SK-N-SH (cell line): ENCODE measurements at regions not wholly inside any gene's neighbourhood (a gene's known extent, or its start where the extent isn't known, plus 50 kb on each side); places are given as distances from the start of the nearest gene placed in this dataset.

Experiments
- EP300 ChIP-seq, 2 experiments: IDR thresholded peaks; 2 replicates each; pipeline versions ENCODE4 v1.4.0 to v1.6.1; 2012; ENCODE audit warnings: borderline replicate concordance in 1 of 2, low read depth in 1 of 2, low read length in 1 of 2
- EZH2phosphoT487 ChIP-seq: fragments of 200-600 bp; sonication (generic); IDR thresholded peaks from 2 replicates; pipeline ENCODE4 v1.6.1; 2017; ENCODE audit warnings: low read depth, mixed run types, mild to moderate bottlenecking, antibody characterized with exemption, moderate library complexity, borderline replicate concordance
- FOXM1 ChIP-seq: IDR thresholded peaks from 2 replicates; pipeline ENCODE4 v1.4.0; 2012; ENCODE audit warnings: low read depth, mild to moderate bottlenecking
- GABPA ChIP-seq: IDR thresholded peaks from 2 replicates; pipeline ENCODE4 v1.4.0; 2012; ENCODE audit warnings: low read depth, mild to moderate bottlenecking
- MEF2A ChIP-seq: IDR thresholded peaks from 2 replicates; pipeline ENCODE4 v1.4.0; 2012; ENCODE audit warnings: low read depth, borderline replicate concordance
- NFIC ChIP-seq: IDR thresholded peaks from 2 replicates; pipeline ENCODE4 v1.4.0; 2012; ENCODE audit warnings: borderline replicate concordance
- POLR2AphosphoS5 ChIP-seq: IDR thresholded peaks from 2 replicates; pipeline ENCODE4 v1.6.1; 2012; ENCODE audit warnings: low read depth, low read length
- SIN3A ChIP-seq: IDR thresholded peaks from 2 replicates; pipeline ENCODE4 v1.6.1; 2012; ENCODE audit warnings: low read depth, mild to moderate bottlenecking, low read length, moderate library complexity, borderline replicate concordance
- TF ChIP-seq, protein P1 (sequence below): fragments of 200-600 bp; sonication (generic); IDR thresholded peaks from 2 replicates; pipeline ENCODE4 v1.6.1; 2017; ENCODE audit warnings: antibody characterized with exemption, mild to moderate bottlenecking, moderate library complexity
- TF ChIP-seq, protein P2 (sequence below): IDR thresholded peaks from 2 replicates; pipeline ENCODE4 v1.6.1; 2012; ENCODE audit warnings: mild to moderate bottlenecking, low read depth, low read length, moderate library complexity
- TF ChIP-seq, protein P3 (sequence below): fragments of 150-350 bp; IDR thresholded peaks from 2 replicates; pipeline ENCODE4 v1.6.1; 2017; ENCODE audit warnings: antibody characterized with exemption, low read length, low read depth, borderline replicate concordance
- TF ChIP-seq, protein P4 (sequence below): IDR thresholded peaks from 2 replicates; pipeline ENCODE4 v1.4.0; 2012; ENCODE audit warnings: low read depth
- TF ChIP-seq, protein P5 (sequence below): IDR thresholded peaks from 2 replicates; pipeline ENCODE4 v1.4.0; 2012; ENCODE audit warnings: low read depth, borderline replicate concordance
- TF ChIP-seq, protein P6 (sequence below): IDR thresholded peaks from 2 replicates; pipeline ENCODE4 v1.4.0; 2012; ENCODE audit warnings: low read depth, borderline replicate concordance

DNA sequence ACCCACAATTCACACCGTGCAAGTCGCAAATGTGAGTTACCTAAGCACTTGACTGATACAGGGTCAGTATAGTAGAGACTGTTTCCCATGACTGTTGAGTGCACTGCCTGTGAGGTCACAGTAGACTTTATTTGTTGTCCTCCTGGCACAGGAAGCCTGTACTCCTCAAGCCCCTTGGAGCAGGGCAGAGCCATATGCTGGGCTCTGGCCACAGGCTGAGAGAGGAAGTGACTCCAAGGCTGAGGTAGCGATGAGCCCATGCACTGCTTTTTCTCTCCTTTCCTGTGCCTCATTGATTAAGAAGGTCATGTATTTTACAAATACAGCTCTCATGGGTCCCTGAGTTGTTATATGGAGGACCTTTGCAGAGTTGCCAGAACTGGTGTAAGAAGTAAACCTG is 287.7 kb downstream of the SRBD1 start:
- TF ChIP-seq MEF2A (no peak), POLR2AphosphoS5 (no peak), FOXM1 (no peak), EP300 (IDR thresholded peaks at IDR 0.05; ENCODE audit: borderline replicate concordance in 1 of 2, low read depth in 1 of 2, low read length in 1 of 2) (no peak), SIN3A (no peak), NFIC (no peak), EZH2phosphoT487 (no peak), GABPA (no peak)
- TF ChIP-seq, protein P1, sequence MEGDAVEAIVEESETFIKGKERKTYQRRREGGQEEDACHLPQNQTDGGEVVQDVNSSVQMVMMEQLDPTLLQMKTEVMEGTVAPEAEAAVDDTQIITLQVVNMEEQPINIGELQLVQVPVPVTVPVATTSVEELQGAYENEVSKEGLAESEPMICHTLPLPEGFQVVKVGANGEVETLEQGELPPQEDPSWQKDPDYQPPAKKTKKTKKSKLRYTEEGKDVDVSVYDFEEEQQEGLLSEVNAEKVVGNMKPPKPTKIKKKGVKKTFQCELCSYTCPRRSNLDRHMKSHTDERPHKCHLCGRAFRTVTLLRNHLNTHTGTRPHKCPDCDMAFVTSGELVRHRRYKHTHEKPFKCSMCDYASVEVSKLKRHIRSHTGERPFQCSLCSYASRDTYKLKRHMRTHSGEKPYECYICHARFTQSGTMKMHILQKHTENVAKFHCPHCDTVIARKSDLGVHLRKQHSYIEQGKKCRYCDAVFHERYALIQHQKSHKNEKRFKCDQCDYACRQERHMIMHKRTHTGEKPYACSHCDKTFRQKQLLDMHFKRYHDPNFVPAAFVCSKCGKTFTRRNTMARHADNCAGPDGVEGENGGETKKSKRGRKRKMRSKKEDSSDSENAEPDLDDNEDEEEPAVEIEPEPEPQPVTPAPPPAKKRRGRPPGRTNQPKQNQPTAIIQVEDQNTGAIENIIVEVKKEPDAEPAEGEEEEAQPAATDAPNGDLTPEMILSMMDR: no peak
- TF ChIP-seq, protein P2, sequence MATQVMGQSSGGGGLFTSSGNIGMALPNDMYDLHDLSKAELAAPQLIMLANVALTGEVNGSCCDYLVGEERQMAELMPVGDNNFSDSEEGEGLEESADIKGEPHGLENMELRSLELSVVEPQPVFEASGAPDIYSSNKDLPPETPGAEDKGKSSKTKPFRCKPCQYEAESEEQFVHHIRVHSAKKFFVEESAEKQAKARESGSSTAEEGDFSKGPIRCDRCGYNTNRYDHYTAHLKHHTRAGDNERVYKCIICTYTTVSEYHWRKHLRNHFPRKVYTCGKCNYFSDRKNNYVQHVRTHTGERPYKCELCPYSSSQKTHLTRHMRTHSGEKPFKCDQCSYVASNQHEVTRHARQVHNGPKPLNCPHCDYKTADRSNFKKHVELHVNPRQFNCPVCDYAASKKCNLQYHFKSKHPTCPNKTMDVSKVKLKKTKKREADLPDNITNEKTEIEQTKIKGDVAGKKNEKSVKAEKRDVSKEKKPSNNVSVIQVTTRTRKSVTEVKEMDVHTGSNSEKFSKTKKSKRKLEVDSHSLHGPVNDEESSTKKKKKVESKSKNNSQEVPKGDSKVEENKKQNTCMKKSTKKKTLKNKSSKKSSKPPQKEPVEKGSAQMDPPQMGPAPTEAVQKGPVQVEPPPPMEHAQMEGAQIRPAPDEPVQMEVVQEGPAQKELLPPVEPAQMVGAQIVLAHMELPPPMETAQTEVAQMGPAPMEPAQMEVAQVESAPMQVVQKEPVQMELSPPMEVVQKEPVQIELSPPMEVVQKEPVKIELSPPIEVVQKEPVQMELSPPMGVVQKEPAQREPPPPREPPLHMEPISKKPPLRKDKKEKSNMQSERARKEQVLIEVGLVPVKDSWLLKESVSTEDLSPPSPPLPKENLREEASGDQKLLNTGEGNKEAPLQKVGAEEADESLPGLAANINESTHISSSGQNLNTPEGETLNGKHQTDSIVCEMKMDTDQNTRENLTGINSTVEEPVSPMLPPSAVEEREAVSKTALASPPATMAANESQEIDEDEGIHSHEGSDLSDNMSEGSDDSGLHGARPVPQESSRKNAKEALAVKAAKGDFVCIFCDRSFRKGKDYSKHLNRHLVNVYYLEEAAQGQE: no peak
- TF ChIP-seq, protein P3, sequence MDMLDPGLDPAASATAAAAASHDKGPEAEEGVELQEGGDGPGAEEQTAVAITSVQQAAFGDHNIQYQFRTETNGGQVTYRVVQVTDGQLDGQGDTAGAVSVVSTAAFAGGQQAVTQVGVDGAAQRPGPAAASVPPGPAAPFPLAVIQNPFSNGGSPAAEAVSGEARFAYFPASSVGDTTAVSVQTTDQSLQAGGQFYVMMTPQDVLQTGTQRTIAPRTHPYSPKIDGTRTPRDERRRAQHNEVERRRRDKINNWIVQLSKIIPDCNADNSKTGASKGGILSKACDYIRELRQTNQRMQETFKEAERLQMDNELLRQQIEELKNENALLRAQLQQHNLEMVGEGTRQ: no peak
- TF ChIP-seq, protein P4, sequence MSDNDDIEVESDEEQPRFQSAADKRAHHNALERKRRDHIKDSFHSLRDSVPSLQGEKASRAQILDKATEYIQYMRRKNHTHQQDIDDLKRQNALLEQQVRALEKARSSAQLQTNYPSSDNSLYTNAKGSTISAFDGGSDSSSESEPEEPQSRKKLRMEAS: no peak
- TF ChIP-seq, protein P5, sequence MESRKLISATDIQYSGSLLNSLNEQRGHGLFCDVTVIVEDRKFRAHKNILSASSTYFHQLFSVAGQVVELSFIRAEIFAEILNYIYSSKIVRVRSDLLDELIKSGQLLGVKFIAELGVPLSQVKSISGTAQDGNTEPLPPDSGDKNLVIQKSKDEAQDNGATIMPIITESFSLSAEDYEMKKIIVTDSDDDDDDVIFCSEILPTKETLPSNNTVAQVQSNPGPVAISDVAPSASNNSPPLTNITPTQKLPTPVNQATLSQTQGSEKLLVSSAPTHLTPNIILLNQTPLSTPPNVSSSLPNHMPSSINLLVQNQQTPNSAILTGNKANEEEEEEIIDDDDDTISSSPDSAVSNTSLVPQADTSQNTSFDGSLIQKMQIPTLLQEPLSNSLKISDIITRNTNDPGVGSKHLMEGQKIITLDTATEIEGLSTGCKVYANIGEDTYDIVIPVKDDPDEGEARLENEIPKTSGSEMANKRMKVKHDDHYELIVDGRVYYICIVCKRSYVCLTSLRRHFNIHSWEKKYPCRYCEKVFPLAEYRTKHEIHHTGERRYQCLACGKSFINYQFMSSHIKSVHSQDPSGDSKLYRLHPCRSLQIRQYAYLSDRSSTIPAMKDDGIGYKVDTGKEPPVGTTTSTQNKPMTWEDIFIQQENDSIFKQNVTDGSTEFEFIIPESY: no peak
- TF ChIP-seq, protein P6, sequence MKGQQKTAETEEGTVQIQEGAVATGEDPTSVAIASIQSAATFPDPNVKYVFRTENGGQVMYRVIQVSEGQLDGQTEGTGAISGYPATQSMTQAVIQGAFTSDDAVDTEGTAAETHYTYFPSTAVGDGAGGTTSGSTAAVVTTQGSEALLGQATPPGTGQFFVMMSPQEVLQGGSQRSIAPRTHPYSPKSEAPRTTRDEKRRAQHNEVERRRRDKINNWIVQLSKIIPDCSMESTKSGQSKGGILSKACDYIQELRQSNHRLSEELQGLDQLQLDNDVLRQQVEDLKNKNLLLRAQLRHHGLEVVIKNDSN: no peak
